ENCODE measurements at regions not wholly inside any gene's neighbourhood (a gene's known extent, or its start where the extent isn't known, plus 50 kb on each side); places are given as distances from the start of the nearest gene placed in this dataset.

- no peak for TF ChIP-seq CTCF (IDR thresholded peaks at IDR 0.05; ENCODE audit: control insufficient read depth, extremely low read depth, insufficient read depth)
- no peak overlapping the region for H3K4me3 ChIP-seq (ENCODE audit: low read depth, low read length)
- no peak for DNase-seq (ENCODE audit: low read depth)
These were observed 235.2 kb upstream of the RAB4A start for GRCh38 chr1:229035748-229036082.

- DNase-seq (ENCODE audit: low read depth): no peak
- TF ChIP-seq CTCF (IDR thresholded peaks at IDR 0.05; ENCODE audit: control insufficient read depth, extremely low read depth, insufficient read depth): no peak
- H3K4me3 ChIP-seq (ENCODE audit: low read depth, low read length): no peak overlapping the region
These were observed 233.0 kb upstream of the RAB4A start for GRCh38 chr1:229037806-229038405.

- DNase-seq (ENCODE audit: low read depth): no peak
- TF ChIP-seq CTCF (IDR thresholded peaks at IDR 0.05; ENCODE audit: control insufficient read depth, extremely low read depth, insufficient read depth): no peak
- no peak overlapping the region for H3K4me3 ChIP-seq (ENCODE audit: low read depth, low read length)
These were observed 230.1 kb upstream of the RAB4A start for GRCh38 chr1:229040630-229041358.

- no peak for DNase-seq (ENCODE audit: low read depth)
- no peak overlapping the region for H3K4me3 ChIP-seq (ENCODE audit: low read depth, low read length)
- no peak for TF ChIP-seq CTCF (IDR thresholded peaks at IDR 0.05; ENCODE audit: control insufficient read depth, extremely low read depth, insufficient read depth)
These were observed 229.0 kb upstream of the RAB4A start for GRCh38 chr1:229041946-229042345.

- DNase-seq (ENCODE audit: low read depth): no peak
- no peak for TF ChIP-seq CTCF (IDR thresholded peaks at IDR 0.05; ENCODE audit: control insufficient read depth, extremely low read depth, insufficient read depth)
- H3K4me3 ChIP-seq (ENCODE audit: low read depth, low read length): no peak overlapping the region
These were observed 228.4 kb upstream of the RAB4A start for GRCh38 chr1:229042482-229042881.

- no peak for DNase-seq (ENCODE audit: low read depth)
- TF ChIP-seq CTCF (IDR thresholded peaks at IDR 0.05; ENCODE audit: control insufficient read depth, extremely low read depth, insufficient read depth): no peak
- no peak overlapping the region for H3K4me3 ChIP-seq (ENCODE audit: low read depth, low read length)
These were observed 227.8 kb upstream of the RAB4A start for GRCh38 chr1:229043115-229043514.
